ENCODE measurements at regions not wholly inside any gene's neighbourhood (a gene's known extent, or its start where the extent isn't known, plus 50 kb on each side); places are given as distances from the start of the nearest gene placed in this dataset.

DNA sequence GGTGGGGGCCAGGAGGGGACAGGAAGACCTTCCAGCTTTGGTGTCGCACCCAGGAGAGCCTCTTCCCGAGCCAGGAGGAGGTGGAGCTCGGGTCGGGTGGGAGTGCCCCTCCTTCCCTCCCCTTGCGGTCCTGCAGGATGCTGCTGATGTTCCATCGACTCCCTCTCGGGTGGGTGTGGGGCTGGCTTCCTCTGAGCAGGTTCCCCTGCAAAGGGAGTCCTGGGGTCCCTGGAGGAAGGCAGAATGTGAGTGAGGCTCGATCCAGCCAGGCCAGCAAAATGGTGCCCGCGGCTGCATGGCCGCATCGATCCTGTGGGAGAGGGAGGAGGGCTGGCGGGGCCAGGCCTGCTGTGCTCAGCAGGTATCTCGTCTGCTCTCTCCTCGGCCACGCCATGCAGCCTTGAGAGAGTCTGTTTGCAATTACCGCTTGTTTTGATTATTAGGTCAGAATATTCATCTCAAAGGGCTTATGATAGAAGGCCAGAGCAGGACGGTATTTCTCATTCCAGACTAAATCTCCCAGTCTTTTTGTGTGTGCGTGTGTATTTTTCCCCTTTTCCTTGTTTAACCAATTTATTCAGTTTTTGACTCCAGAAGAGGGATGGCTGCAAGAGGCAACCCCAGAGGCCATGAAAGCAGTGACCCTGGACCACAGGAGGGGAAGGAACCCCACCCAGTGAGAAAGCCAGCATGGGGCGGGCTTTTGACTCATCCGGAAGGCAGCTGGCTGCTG lies 137.3 kb upstream of the ZMIZ1 start:
- FAIRE-seq (no peak), DNase-seq (ENCODE audit: extremely low spot score, insufficient read length, low read depth) (no peak)

- DNase-seq (ENCODE audit: extremely low spot score, insufficient read length, low read depth): no peak
- FAIRE-seq: no peak
Measured at GRCh38 chr10:78932054-78932386, 136.7 kb upstream of the ZMIZ1 start.

- FAIRE-seq (no peak), DNase-seq (ENCODE audit: extremely low spot score, insufficient read length, low read depth) (no peak)
Measured at GRCh38 chr10:78932861-78933260, 135.9 kb upstream of the ZMIZ1 start.

- DNase-seq (ENCODE audit: extremely low spot score, insufficient read length, low read depth) (no peak), FAIRE-seq (no peak)
Measured at GRCh38 chr10:78933828-78934531, 134.8 kb upstream of the ZMIZ1 start.

DNA sequence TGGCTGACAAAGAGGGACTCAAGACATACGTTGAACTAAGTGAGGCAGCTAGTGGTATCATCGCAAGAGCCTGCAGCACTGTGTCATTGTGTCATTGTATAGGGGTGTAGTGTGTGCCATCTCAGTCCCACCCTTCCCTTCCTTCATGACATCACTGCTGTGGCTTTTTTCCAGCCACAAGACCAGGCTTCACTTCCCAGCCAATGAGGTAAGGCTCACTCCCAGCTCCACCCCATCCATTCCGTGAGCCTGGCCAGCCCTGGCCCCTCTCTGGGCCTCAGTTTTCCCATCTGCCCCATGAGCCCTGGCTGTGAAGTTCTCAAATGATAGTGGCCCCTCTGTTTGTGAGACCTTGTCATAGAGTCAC lies 134.3 kb upstream of the ZMIZ1 start:
- DNase-seq (ENCODE audit: extremely low spot score, insufficient read length, low read depth) (no peak), FAIRE-seq (no peak)

DNA sequence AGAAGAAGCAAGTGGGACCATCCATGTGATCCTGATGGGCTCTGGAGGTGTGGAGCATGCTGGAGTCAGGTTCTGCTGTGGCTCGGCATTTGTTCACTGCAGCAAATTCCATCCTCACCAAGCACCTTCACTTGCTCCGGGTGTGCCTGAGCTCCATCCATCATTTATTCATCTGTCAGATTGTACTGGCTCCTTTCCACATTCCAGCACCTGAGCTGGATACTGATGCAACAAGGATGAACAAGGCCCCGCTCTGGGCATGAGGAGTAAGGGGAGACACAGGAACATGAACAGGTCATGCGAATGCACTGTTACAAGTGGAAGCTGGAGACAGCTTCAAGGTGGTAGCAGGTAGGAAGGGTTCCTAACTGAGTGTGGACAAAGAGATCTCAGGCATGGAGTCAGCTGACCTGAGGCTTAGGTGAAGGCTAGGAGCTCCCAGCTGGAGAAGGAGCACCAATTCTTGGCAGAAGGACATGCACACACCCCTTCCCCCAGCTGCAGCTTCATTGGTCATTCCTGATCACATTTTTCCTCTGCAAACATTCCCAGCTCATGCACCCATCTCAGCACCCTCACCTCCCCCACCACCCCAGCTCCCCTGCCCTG lies 133.7 kb upstream of the ZMIZ1 start:
- no peak for DNase-seq (ENCODE audit: extremely low spot score, insufficient read length, low read depth)
- FAIRE-seq: no peak

DNA sequence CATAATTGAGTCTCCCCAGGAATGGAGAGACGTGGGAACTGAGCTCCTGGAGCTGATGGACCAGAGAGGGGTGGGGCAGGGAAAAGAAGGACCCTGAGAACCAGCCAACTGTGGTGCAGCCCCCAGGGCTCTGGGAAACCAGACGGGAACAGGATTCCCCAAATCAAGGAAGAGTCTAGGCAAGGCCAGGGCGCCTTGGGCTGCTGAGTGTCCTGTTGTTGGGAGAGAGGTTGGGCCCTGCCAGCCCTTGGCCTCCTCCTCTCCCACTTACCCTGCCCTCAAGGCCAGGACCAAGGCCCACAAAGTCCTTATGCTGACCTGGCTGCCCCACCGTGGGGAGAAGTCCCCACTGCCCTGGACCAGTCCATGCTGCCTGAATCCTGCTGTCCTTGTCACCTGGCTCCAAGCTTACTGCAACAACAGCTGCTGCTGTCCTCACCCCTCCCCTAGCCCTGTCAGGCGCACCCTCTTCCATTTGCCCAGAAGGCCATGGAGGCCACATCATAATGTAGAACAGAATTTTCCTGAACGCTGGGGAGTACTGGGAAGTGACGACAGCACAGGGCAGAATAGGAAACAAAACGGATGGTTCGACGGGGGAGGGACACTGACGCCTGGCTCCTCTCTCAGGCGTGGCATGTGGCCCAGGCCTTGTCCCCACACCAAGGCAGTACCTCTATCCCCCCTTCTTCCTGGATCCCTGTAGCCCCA lies 132.9 kb upstream of the ZMIZ1 start:
- DNase-seq (ENCODE audit: extremely low spot score, insufficient read length, low read depth) (no peak), FAIRE-seq (no peak)

DNA sequence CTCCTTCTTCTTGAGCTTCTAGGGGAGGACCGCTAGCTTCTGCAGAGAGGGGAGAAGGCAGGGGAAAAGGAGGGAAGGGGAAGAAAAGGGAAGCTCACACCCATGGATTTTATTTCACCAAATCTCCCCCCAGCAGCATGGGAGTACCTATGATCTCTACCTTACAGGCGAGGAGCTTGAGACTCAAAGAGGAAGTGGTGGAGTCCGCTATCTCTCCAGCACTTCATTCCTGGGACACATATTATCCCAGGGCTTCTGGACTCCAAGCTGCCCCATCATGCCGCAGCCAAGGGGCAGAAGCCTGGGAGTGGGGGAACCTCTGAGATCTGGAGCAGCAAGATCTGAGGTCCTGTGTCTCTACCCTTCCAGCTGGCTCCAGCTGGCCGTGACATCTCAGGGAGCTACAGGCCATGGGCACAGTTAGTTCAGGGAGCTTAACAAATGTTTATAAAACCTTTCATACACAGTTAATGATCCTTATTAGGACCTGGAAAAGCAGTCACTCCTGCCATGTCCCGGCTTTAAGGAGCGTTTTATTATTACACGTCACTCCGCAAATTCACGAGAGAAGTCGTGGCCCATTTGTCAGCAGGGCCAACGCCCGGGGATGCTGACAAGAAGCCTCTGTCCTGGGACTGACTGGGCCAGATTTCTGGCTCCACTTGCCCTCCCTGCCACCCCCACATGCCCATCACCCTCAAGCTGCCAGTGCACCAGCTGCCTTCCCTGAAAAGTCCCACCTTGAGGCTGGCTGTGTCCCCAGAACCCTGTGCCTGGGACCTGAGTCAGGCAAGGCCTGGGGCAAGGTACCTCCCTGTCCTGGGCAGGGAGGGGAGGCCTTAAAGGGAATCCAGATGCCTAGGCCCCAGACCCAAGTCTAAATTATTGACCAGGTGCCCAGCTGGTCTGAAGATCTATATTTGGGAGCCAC lies 132.1 kb upstream of the ZMIZ1 start:
- DNase-seq (ENCODE audit: extremely low spot score, insufficient read length, low read depth): no peak
- FAIRE-seq: no peak

GRCh38 chr10:78937393-78937792 lies 131.4 kb upstream of the ZMIZ1 start:
- no peak for FAIRE-seq
- no peak for DNase-seq (ENCODE audit: extremely low spot score, insufficient read length, low read depth)

DNA sequence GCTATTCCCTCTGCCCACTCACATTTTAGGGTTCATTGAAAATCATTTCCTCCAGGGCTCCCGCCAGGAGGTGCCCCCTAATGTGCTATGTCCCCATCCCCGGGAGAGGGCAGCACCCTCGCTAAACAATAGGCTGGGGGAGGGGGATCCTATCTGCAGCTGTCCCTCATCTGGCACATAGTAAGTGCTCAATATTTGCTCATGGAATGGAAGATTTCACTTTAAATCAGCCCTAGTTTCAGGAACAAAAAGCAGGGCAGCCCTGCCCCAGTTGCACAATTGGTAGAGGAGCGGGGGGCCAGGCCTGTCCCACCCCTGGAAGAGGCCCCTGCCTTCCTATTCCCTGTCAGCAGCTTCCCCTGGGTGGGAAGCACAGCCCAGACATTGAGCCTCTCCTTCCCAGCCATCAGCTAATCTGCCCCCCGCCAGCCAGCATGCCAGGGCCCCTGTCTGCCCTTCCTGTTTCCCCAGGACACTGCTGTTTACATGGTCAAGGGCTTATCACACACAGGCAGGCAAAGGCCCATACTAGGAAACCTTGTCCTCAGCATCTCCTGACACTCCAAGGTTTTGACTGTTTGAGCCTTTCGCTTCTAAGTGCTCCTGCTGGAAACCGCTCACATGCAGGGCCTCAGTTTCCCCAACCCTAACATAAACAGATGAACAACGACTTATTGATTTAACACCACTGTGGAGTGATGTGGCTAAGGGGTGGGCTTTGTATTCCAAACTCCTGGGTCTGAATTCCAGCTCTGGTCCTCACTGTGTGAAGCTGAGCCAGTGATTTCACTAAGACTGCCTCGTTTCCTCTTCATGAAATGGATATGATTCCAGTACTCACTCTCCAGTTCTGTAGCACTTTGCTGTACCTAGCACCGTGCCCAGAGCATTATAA lies 130.7 kb upstream of the ZMIZ1 start:
- DNase-seq (ENCODE audit: extremely low spot score, insufficient read length, low read depth): peak; percentile 15

DNA sequence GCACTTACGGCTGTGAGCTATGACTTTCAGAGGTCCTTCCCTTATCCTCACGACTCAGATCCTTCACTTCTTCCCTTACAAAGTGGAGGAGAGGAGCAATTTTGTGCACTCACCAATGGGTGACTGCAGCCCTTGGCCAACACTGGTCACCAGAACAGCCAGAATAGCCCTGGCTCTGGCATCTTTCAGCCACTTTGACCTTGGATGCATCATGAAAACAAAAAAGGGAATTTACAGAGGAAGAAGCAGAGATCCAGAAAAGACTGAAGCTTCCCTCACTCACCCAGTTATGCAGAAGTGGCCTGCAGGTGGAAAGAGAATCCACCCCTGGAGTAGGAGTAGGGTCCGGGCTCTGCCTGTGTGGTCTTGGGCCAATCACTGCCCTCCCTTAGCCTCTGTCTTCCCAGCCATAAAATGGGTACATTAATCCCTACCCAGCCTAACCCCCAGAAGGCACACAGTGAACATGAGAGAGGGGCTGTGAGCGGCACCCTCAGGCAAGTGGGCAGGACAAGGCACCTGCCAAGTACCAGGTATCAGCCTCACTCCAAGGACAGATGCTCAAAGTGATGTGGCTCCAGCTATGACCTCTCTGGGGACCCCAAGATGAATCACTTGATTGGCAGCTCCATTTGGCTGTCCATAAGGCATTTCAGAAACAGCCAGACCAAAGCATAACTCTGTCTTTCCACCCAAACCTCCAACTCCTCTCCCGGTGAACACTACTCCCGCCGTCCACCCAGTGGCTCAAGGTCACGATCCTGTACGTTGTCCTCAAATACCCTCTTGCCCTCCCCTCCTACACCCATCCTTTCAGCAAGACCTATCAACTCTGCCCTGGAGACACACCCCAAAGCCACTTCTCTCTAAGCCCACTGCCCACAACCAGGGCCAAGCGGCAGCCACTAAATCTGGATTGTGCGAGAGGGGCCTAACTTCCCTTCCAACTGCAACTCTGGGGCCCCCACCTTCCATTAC lies 129.8 kb upstream of the ZMIZ1 start:
- DNase-seq (ENCODE audit: extremely low spot score, insufficient read length, low read depth) (no peak), FAIRE-seq (no peak)

More for the DNA sequence above, 130.7 kb upstream of the ZMIZ1 start:
- no peak for FAIRE-seq

GRCh38 chr10:78942091-78942501 lies 126.7 kb upstream of the ZMIZ1 start:
- no peak for DNase-seq (ENCODE audit: extremely low spot score, insufficient read length, low read depth)
- FAIRE-seq: no peak

- DNase-seq (ENCODE audit: extremely low spot score, insufficient read length, low read depth) (no peak), FAIRE-seq (no peak)
Measured at GRCh38 chr10:78944723-78945312, 123.9 kb upstream of the ZMIZ1 start.

- DNase-seq (ENCODE audit: extremely low spot score, insufficient read length, low read depth) (no peak), FAIRE-seq (no peak)
Measured at GRCh38 chr10:78945838-78946237, 122.9 kb upstream of the ZMIZ1 start.

GRCh38 chr10:78947226-78947625 lies 121.5 kb upstream of the ZMIZ1 start:
- FAIRE-seq (no peak), DNase-seq (ENCODE audit: extremely low spot score, insufficient read length, low read depth) (no peak)

DNA sequence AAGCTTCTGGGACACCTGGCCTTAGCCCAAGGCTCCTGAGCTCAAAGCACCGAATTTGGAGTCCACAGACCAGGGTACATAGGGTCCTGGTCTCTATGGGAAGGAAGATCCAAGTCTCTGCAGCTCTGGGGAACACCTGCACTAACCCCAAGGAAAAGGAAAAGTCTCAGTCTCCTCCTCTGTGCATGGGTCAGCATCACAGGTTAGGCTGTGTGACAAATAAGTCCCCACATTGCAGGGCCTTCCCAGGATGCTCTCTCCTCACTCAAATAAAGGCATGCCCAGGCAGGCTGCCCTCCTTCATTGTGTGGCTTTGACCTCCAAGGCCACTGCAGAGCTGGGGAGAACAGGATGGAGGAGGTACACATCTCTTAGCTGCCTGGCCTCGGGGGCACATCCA lies 121.0 kb upstream of the ZMIZ1 start:
- no peak for FAIRE-seq
- DNase-seq (ENCODE audit: extremely low spot score, insufficient read length, low read depth): no peak

DNA sequence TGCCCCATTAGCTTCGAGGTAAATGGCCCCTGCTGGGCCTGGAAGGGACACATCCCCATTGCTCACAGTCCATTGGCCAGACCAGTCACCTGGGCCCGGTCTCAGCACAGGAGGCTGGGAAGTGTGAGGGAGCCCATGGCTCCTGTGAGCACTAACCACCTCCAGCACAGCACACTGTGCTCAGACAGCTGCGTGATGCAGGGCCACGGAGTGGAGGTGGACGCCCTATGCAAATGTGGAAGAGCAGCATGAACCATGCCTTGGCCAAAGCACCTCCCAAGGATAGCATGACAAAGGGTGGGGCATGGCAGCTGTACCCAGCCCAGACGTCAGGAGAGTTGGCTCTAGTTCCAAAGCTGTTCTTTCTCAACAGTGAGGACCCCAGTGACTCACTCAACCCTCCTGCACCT lies 120.1 kb upstream of the ZMIZ1 start:
- no peak for FAIRE-seq
- no peak for DNase-seq (ENCODE audit: extremely low spot score, insufficient read length, low read depth)

Measured in GM18507 (cell line).